ENCODE measurements at regions not wholly inside any gene's neighbourhood (a gene's known extent, or its start where the extent isn't known, plus 50 kb on each side); places are given as distances from the start of the nearest gene placed in this dataset.

DNA sequence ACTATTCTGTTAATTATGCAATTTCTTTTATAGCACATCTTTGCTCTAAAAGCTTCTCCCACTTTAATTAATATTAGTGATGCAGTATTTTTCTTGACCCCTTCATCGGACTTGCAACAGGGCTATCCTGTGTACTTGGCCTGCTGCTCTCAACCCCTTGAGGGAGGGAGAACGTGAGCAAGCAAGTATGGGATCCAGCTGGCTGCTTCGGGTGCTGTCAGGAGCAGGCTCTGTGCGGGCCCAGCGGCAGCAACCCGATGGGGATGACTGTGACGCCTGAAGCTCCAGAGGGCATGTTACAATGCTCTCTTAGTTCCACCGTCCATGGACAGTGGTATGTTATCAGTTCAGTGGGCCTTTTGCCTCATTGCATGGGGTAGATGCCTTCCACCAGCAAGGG is 519.8 kb upstream of the CITED2 start:
- no peak for DNase-seq (ENCODE audit: extremely low spot score)
- TF ChIP-seq, protein P1, sequence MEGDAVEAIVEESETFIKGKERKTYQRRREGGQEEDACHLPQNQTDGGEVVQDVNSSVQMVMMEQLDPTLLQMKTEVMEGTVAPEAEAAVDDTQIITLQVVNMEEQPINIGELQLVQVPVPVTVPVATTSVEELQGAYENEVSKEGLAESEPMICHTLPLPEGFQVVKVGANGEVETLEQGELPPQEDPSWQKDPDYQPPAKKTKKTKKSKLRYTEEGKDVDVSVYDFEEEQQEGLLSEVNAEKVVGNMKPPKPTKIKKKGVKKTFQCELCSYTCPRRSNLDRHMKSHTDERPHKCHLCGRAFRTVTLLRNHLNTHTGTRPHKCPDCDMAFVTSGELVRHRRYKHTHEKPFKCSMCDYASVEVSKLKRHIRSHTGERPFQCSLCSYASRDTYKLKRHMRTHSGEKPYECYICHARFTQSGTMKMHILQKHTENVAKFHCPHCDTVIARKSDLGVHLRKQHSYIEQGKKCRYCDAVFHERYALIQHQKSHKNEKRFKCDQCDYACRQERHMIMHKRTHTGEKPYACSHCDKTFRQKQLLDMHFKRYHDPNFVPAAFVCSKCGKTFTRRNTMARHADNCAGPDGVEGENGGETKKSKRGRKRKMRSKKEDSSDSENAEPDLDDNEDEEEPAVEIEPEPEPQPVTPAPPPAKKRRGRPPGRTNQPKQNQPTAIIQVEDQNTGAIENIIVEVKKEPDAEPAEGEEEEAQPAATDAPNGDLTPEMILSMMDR (IDR thresholded peaks at IDR 0.05; ENCODE audit: control extremely low read depth, extremely low read depth, low read depth, missing control alignments), result no peak
- ChIA-PET CTCF (interaction anchor here (1.3 to 1.4 kb wide), 2 partner anchors 9 to 525 kb away, joined by 3 to 4 read pairs; no protein-coding TSS in a partner anchor), POLR2A (no interaction called here)

DNA sequence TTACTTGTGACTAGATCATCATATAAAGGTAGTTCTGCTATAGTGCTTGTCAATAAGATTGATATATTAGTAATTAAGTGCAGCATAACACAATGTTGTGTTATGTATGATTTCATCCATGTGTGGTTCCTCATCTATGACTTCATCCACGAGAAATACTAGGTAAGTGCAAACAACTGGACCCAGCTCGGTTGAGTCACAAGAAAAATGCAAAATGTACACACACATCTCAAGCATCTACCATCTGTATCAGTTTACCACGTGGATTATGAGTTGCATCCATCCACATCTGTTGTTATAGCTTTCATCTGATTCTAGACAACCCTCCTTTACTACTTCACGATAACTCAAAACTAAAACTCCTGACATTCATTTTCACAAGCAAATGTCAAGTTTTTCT is 517.0 kb upstream of the CITED2 start:
- DNase-seq (ENCODE audit: extremely low spot score), result no peak
- TF ChIP-seq, protein P1 (IDR thresholded peaks at IDR 0.05; ENCODE audit: control extremely low read depth, extremely low read depth, low read depth, missing control alignments), result no peak
- POLR2A ChIA-PET, result no interaction called here
- CTCF ChIA-PET, result interaction anchor here (1.1 to 2.0 kb wide), 4 partner anchors 9 to 15 kb away, joined by 3 to 9 read pairs (median 4); no protein-coding TSS in a partner anchor

DNA sequence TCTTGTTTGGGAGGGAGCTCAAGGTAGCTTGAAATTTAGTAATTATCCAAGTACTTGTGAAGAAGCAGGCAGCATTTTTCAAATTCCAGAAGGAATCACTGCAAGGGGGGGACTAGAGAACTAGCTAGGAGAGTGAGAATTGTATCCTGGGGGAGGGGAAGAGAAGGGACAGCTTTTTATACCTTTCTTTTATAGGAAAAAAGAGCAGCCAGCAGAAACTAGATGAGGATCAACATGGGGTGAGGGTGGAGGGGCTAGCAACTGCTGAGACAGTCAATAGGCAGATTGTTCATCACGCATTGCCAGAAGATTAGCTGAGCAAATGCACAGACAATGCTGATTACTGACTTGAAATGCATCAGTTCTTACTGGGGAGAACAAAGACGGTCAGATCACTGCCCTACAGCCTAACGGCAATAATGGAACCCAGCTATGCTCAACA is 514.3 kb upstream of the CITED2 start:
- TF ChIP-seq, protein P1 (IDR thresholded peaks at IDR 0.05; ENCODE audit: control extremely low read depth, extremely low read depth, low read depth, missing control alignments), result no peak
- no peak for DNase-seq (ENCODE audit: extremely low spot score)
- ChIA-PET CTCF (interaction anchor here (1.3 to 2.4 kb wide), 2 partner anchors 9 to 35 kb away, joined by 4 to 8 read pairs; no protein-coding TSS in a partner anchor), POLR2A (no interaction called here)

DNA sequence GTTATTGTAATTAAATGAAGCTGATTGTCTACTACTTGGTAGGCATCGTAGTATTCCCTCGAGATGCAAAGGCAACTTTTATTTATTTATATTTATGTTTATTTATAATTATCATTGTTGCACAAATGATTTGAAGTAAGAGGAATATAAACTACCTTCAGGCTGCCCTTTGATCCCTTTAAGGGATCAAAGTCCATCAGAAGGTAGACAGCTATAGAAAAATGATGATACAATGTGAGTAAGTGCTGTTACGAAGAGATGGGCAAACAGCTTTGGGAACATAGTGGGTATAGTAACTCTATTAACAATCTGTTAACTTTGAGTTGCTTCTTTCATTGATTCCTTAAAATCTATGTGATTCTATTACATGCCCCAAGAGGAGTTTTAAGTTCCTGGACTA is 512.8 kb upstream of the CITED2 start:
- TF ChIP-seq, protein P1 (IDR thresholded peaks at IDR 0.05; ENCODE audit: control extremely low read depth, extremely low read depth, low read depth, missing control alignments), result no peak
- ChIA-PET CTCF (interaction anchor here (2.4 kb wide), 1 partner anchor 11 kb away, joined by 8 read pairs; no protein-coding TSS in a partner anchor), POLR2A (no interaction called here)
- DNase-seq (ENCODE audit: extremely low spot score), result no peak

DNA sequence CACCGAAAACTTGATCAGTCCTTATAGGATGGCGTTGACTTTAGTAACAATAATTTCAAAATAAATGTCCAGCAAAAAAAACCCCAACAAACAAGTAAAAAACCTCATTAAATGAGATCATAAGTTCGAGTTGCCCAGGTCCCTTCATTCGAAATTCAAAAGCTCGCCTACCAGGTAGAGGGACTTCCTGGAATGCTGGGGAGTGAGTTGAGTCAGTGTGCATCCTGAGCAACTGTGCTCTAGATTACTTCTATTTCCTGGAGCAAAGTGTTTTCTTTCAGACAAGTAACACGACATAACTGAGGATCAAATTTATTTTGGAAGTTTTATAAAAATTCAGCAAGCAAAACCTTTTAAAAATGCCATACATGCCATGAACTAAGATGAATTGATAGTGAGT is 511.9 kb upstream of the CITED2 start:
- CTCF ChIA-PET, result no interaction called here
- no peak for DNase-seq (ENCODE audit: extremely low spot score)
- TF ChIP-seq, protein P1 (IDR thresholded peaks at IDR 0.05; ENCODE audit: control extremely low read depth, extremely low read depth, low read depth, missing control alignments), result no peak
- POLR2A ChIA-PET, result no interaction called here

DNA sequence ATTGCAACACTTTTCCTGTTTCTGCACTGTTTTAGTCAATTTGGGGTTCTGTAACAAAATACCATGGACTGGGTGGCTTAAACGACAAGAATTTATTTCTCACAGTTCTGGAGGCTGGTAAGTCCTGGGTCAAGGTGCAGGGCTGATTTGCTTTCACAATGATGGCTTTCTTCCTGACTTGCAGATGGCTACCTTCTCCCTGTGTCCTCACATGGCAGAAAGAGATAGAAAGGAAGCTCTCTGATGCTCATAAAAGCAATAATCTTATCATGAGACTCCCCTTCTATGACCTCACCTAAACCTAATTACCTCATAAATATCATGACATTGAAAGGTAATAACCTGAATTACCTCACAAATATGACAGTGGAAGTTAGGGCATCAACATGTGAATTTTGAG is 511.5 kb upstream of the CITED2 start:
- ChIA-PET POLR2A (no interaction called here), CTCF (no interaction called here)

More for the DNA sequence above, 511.5 kb upstream of the CITED2 start:
- TF ChIP-seq, protein P1 (IDR thresholded peaks at IDR 0.05; ENCODE audit: control extremely low read depth, extremely low read depth, low read depth, missing control alignments), result no peak
- no peak for DNase-seq (ENCODE audit: extremely low spot score)
